Colonic mucosa (tissue), 4 donors: ENCODE measurements at regions not wholly inside any gene's neighbourhood (a gene's known extent, or its start where the extent isn't known, plus 50 kb on each side); places are given as distances from the start of the nearest gene placed in this dataset.

Experiments
- DNase-seq: peaks from one replicate; pipeline ENCODE4 v3.0.0-alpha.2; 2020
- H3K27ac ChIP-seq: fragments of 200-600 bp; one replicate; pipeline ENCODE4 v1.8.0; 2021
- H3K27me3 ChIP-seq: fragments of 200-600 bp; one replicate; pipeline ENCODE4 v1.8.0; 2021
- H3K36me3 ChIP-seq: fragments of 200-600 bp; one replicate; pipeline ENCODE4 v1.8.0; 2021
- H3K4me1 ChIP-seq: fragments of 200-600 bp; one replicate; pipeline ENCODE4 v1.8.0; 2021; ENCODE audit warnings: mild to moderate bottlenecking
- H3K4me3 ChIP-seq: fragments of 200-600 bp; one replicate; pipeline ENCODE4 v1.8.0; 2021
- H3K9ac ChIP-seq, 2 donors: one replicate each; pipeline ENCODE4 v1.7.0; 2013; ENCODE audit warnings: control low read depth in 2 of 2, low read depth in 2 of 2, low read length in 2 of 2
- H3K9me3 ChIP-seq: fragments of 200-600 bp; one replicate; pipeline ENCODE4 v1.8.0; 2021
- intact Hi-C: fragments of 100-400 bp; cut with DNase I; formaldehyde crosslinking; loops from one replicate; pipeline ENCODE4 v1.14.1; 2022
- TF ChIP-seq, protein P1 (sequence below): fragments of 200-600 bp; IDR thresholded peaks from one replicate; pipeline ENCODE4 v1.8.0; 2022; ENCODE audit warnings: antibody characterized with exemption, mild to moderate bottlenecking
- donor health status: healthy.
- donor health status: DM: no; HTN: no; CAD: no.
- donor health status: DM: no; HTN: no; CAD: no.

- Histone ChIP-seq H3K36me3 (no peaks in the 10 kb centered on the region), H3K4me3 (no peak overlapping the region), H3K9me3 (no peaks in the 10 kb centered on the region), H3K9ac (no peak overlapping the region), H3K27ac (no peak overlapping the region), H3K27me3 (no peaks in the 10 kb centered on the region), H3K4me1 (no peaks in the 10 kb centered on the region)
- TF ChIP-seq, protein P1, sequence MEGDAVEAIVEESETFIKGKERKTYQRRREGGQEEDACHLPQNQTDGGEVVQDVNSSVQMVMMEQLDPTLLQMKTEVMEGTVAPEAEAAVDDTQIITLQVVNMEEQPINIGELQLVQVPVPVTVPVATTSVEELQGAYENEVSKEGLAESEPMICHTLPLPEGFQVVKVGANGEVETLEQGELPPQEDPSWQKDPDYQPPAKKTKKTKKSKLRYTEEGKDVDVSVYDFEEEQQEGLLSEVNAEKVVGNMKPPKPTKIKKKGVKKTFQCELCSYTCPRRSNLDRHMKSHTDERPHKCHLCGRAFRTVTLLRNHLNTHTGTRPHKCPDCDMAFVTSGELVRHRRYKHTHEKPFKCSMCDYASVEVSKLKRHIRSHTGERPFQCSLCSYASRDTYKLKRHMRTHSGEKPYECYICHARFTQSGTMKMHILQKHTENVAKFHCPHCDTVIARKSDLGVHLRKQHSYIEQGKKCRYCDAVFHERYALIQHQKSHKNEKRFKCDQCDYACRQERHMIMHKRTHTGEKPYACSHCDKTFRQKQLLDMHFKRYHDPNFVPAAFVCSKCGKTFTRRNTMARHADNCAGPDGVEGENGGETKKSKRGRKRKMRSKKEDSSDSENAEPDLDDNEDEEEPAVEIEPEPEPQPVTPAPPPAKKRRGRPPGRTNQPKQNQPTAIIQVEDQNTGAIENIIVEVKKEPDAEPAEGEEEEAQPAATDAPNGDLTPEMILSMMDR = no peak
- no peak for DNase-seq
- intact Hi-C loops = no loop called here
These were observed 64.7 kb downstream of the ARRDC4 start for GRCh38 chr15:98025237-98025636.

- no peak for DNase-seq
- Histone ChIP-seq H3K27me3 (no peaks in the 10 kb centered on the region), H3K36me3 (no peaks in the 10 kb centered on the region), H3K4me1 (no peaks in the 10 kb centered on the region), H3K4me3 (no peak overlapping the region), H3K27ac (no peak overlapping the region), H3K9me3 (no peaks in the 10 kb centered on the region), H3K9ac (no peak overlapping the region)
- TF ChIP-seq, protein P1 = no peak
- intact Hi-C loops = no loop called here
These were observed 74.2 kb downstream of the ARRDC4 start for GRCh38 chr15:98034731-98035130.

DNA sequence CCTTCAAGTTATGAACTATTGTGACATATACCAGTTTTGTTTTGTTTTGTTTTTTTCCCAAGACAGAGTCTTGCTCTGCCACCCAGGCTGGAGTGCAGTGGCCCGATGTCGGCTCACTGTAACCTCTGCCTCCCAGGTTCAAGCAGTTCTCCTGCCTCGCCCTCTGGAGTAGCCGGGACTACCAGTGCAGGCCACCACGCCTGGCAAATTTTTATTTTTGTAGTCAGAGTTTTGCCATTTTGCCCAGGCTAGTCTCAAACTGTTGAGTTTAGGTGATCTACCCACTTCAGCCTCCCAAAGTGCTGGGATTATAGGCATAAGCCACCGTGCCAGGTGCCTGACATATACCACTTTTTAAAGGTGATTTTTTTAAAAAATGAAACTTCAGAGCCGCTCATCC lies 74.6 kb downstream of the ARRDC4 start:
- Histone ChIP-seq H3K27ac (no peak overlapping the region), H3K9me3 (no peaks in the 10 kb centered on the region), H3K9ac (no peak overlapping the region), H3K4me1 (no peaks in the 10 kb centered on the region), H3K4me3 (no peak overlapping the region), H3K36me3 (no peaks in the 10 kb centered on the region), H3K27me3 (no peaks in the 10 kb centered on the region)
- TF ChIP-seq, protein P1 = no peak
- no peak for DNase-seq
- intact Hi-C loops = no loop called here

DNA sequence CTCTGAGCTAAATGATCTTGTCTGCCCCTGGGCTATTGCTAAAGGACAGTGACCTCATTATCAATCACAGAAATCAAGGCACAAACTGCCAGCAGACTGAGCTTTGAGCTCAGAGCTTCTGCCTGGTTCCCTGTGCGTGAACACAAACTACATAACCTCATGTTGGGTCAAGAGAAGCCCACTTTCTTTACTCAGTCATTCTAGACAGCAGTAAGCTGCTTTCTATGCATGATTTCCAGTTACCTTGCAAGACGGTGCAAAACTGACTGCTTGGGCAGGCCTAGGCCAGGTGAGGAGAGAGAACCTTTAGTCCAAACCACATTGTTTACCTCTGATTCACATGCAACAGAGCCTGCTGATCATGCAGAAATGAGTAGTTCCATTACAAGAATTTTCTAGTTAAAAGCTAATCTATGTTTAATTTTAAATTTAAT lies 75.1 kb downstream of the ARRDC4 start:
- no peak overlapping the region for H3K9ac ChIP-seq
- no peaks in the 10 kb centered on the region for H3K9me3 ChIP-seq
- H3K4me1 ChIP-seq = no peaks in the 10 kb centered on the region
- H3K4me3 ChIP-seq = no peak overlapping the region
- no peaks in the 10 kb centered on the region for H3K36me3 ChIP-seq
- no peak overlapping the region for H3K27ac ChIP-seq
- TF ChIP-seq, protein P1 = no peak
- no peak for DNase-seq
- intact Hi-C loops = no loop called here
- no peaks in the 10 kb centered on the region for H3K27me3 ChIP-seq

DNA sequence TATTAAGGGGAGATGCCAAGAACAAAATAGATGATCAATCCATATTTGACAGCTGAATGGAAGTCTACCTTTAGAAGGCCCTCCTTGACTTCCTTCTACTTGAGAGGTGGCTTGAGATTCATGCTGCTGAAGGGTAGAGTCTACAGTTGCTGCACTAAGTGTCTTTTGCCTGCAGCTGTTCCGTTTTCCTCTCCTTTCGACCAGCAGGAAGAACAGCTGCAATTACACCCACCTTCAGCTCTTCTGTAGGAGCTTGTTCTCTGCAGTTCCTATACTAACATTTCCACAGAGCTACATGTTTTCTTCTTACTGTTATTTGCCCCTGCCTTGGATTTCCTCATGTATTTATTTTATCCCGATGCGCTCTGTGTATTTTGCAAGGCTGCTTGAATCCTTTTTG lies 79.1 kb downstream of the ARRDC4 start:
- H3K27ac ChIP-seq = no peak overlapping the region
- no peak overlapping the region for H3K4me3 ChIP-seq
- intact Hi-C loops = no loop called here
- no peaks in the 10 kb centered on the region for H3K27me3 ChIP-seq
- no peaks in the 10 kb centered on the region for H3K36me3 ChIP-seq
- H3K4me1 ChIP-seq = no peaks in the 10 kb centered on the region
- DNase-seq = no peak
- H3K9ac ChIP-seq = no peak overlapping the region
- no peaks in the 10 kb centered on the region for H3K9me3 ChIP-seq
- TF ChIP-seq, protein P1 = no peak

GRCh38 chr15:98040146-98040545 lies 79.6 kb downstream of the ARRDC4 start:
- intact Hi-C loops = no loop called here
- H3K4me3 ChIP-seq = no peak overlapping the region
- H3K9me3 ChIP-seq = no peaks in the 10 kb centered on the region
- H3K9ac ChIP-seq = no peak overlapping the region
- H3K27ac ChIP-seq = no peak overlapping the region
- no peaks in the 10 kb centered on the region for H3K36me3 ChIP-seq
- no peak for DNase-seq
- TF ChIP-seq, protein P1 = no peak
- H3K4me1 ChIP-seq = no peaks in the 10 kb centered on the region
- H3K27me3 ChIP-seq = no peaks in the 10 kb centered on the region
